GM23248 (cell line): ENCODE measurements at regions not wholly inside any gene's neighbourhood (a gene's known extent, or its start where the extent isn't known, plus 50 kb on each side); places are given as distances from the start of the nearest gene placed in this dataset. TPM values are rescaled to one million over a fixed set of nuclear protein-coding genes. Genes with fewer than 3 reads are reported as not detected.
A peak's percentile ranks its signal among the peaks of the same experiment; 100 is the strongest.

Source experiments
- DNase-seq: peaks from one replicate; pipeline ENCODE4 v3.0.0-alpha.2; 2015
- H2AFZ ChIP-seq: fragments of 200-600 bp; sonication (generic); 2 replicates; pipeline ENCODE4 v1.6.1; 2016; ENCODE audit warnings: antibody characterized with exemption
- H3F3A ChIP-seq: fragments of 200-600 bp; sonication (generic); 2 replicates; pipeline ENCODE4 v1.6.1; 2016; ENCODE audit warnings: mild to moderate bottlenecking, antibody characterized with exemption, mixed run types; ENCODE audit not compliant: insufficient read depth
- H3K27ac ChIP-seq: fragments of 200-600 bp; sonication (generic); 2 replicates; pipeline ENCODE4 v1.5.1; 2016; ENCODE audit warnings: mild to moderate bottlenecking
- H3K27me3 ChIP-seq: fragments of 200-600 bp; sonication (generic); replicated peaks from 2 replicates; pipeline ENCODE4 v1.6.1; 2016; ENCODE audit warnings: mild to moderate bottlenecking; ENCODE audit not compliant: insufficient read depth
- H3K36me3 ChIP-seq: fragments of 200-600 bp; sonication (generic); 2 replicates; pipeline ENCODE4 v1.6.1; 2016; ENCODE audit warnings: low read depth, mild to moderate bottlenecking
- H3K4me1 ChIP-seq: fragments of 200-600 bp; sonication (generic); 2 replicates; pipeline ENCODE4 v1.6.1; 2016; ENCODE audit warnings: mild to moderate bottlenecking; ENCODE audit not compliant: insufficient read depth
- H3K4me2 ChIP-seq: fragments of 200-600 bp; sonication (generic); one replicate; pipeline ENCODE4 v1.6.1; 2016; ENCODE audit warnings: mild to moderate bottlenecking; ENCODE audit not compliant: unreplicated experiment
- H3K4me3 ChIP-seq: fragments of 200-600 bp; sonication (generic); 2 replicates; pipeline ENCODE4 v1.5.1; 2016; ENCODE audit warnings: mild to moderate bottlenecking
- H3K79me2 ChIP-seq: fragments of 200-600 bp; sonication (generic); 2 replicates; pipeline ENCODE4 v1.6.1; 2016; ENCODE audit warnings: mild to moderate bottlenecking; ENCODE audit not compliant: insufficient read depth
- H3K9ac ChIP-seq: fragments of 200-600 bp; sonication (generic); 2 replicates; pipeline ENCODE4 v1.6.1; 2016; ENCODE audit warnings: mild to moderate bottlenecking
- H3K9me2 ChIP-seq: fragments of 200-600 bp; sonication (generic); 2 replicates; pipeline ENCODE4 v1.6.1; 2016; ENCODE audit warnings: mixed run types, mild to moderate bottlenecking, moderate library complexity; ENCODE audit not compliant: insufficient read depth
- H3K9me3 ChIP-seq: fragments of 200-600 bp; sonication (generic); one replicate; pipeline ENCODE4 v1.6.1; 2017; ENCODE audit warnings: low read depth
- H4K20me1 ChIP-seq: fragments of 200-600 bp; sonication (generic); 2 replicates; pipeline ENCODE4 v1.6.0; 2016; ENCODE audit not compliant: insufficient read depth
- EZH2phosphoT487 ChIP-seq: fragments of 200-600 bp; sonication (generic); IDR thresholded peaks from 2 replicates; pipeline ENCODE4 v1.6.1; 2018; ENCODE audit warnings: antibody characterized with exemption, moderate library complexity, mild to moderate bottlenecking, low read depth; ENCODE audit not compliant: insufficient read depth
- WGBS, 2 experiments: methylation state at CpG; one replicate each; pipeline ENCODE4 v1.1.6; 2015 to 2017; ENCODE audit warnings: low lambda C conversion rate in 2 of 2, low coverage in 1 of 2; ENCODE audit errors: missing lambda C conversion rate in 2 of 2; 5-methylcytosine and 5-hydroxymethylcytosine counted together
- in situ Hi-C: fragments of 300-500 bp; cut with MboI; formaldehyde crosslinking; loops from 2 replicates; pipeline ENCODE4 v1.15.0; 2020
- microRNA counts: library from miRNA; unstranded; fragments of <30 nt; microRNA quantifications from one replicate; lab custom pipeline; 2016
- microRNA-seq: library from miRNA; unstranded; fragments of <30 nt; microRNA quantifications from one replicate; pipeline ENCODE4, GENCODE V29; 2016; ENCODE audit warnings: borderline number of aligned reads
- small RNA-seq: library from RNA; depleted of rRNA; stranded (forward); fragments of <200 nt; gene quantifications from one replicate; pipeline ENCODE3, GENCODE V24; 2014; ENCODE audit warnings: low read depth, low replicate concordance

DNA sequence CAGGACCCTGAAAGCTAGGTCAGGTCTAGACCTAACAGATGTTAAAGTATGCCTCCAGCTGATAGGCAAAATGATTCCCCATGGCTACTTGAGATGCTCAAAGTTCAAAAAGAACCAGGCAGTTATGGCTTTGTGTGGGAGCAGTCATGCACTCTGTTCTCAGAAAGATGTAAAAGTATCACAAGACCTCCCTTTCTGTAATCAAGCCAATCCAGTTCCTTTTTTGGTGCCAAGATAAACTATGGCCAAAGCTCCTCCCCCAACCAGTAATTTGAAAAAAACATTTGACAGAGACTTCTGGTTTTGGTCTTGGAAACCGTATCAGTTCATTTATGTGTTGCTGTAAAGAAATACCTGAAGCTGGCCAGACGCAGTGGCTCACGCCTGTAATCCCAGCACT, 51.4 kb upstream of the XIST start:
- TF ChIP-seq EZH2phosphoT487, result no peak
- H4K20me1 ChIP-seq, result no peaks in the 10 kb centered on the region
- no peaks in the 10 kb centered on the region for H3F3A ChIP-seq
- H3K9me2 ChIP-seq, result no peaks in the 10 kb centered on the region
- no peaks in the 10 kb centered on the region for H3K36me3 ChIP-seq
- no peak for DNase-seq
- no peaks in the 10 kb centered on the region for H3K9me3 ChIP-seq
- no peak overlapping the region for H2AFZ ChIP-seq
- WGBS, 2 experiments, result 70 to 73% methylated on average over 3 of the region's 3 CpGs
- H3K79me2 ChIP-seq, result no peaks in the 10 kb centered on the region
- no peak overlapping the region for H3K9ac ChIP-seq
- no peak overlapping the region for H3K4me2 ChIP-seq
- H3K27me3 ChIP-seq, result no peaks in the 10 kb centered on the region
- no peak overlapping the region for H3K4me3 ChIP-seq
- H3K4me1 ChIP-seq, result no peaks in the 10 kb centered on the region
- no peak overlapping the region for H3K27ac ChIP-seq
- in situ Hi-C loops, result no loop called here

MicroRNAs encoded in the stretch of these regions (microRNA counts, 767-probe panel; counts per million panel counts)
- microRNA hsa-miR-374b-5p (lab: Ali Mortazavi, UCI) (447 counts per million, percentile 86 among the panel's probes with 10 or more counts), microRNA hsa-miR-374c-5p (lab: Ali Mortazavi, UCI) (447 counts per million, percentile 86 among the panel's probes with 10 or more counts), microRNA hsa-miR-421 (lab: Ali Mortazavi, UCI) (447 counts per million, percentile 86 among the panel's probes with 10 or more counts)

Small RNA genes lying in the stretch of these regions (microRNA-seq; reads per million reads assigned to microRNA genes)
- gene MIR374B (not detected), gene MIR374C (not detected), gene MIR421 (130 reads per million, percentile 51 among the genes with 10 or more reads in this experiment)

Small RNA genes lying in the stretch of these regions (small RNA-seq; reads per million reads assigned to genes)
- not detected for gene ATP5MDP1
- gene DDX3P2, result not detected
- gene MIR374B, result 0.68 reads per million, percentile 18 among the genes with 10 or more reads in this experiment
- gene MIR421, result 2.3 reads per million, percentile 68 among the genes with 10 or more reads in this experiment
- not detected for gene RF02124
- not detected for gene RF02125
